ENCODE measurements at regions not wholly inside any gene's neighbourhood (a gene's known extent, or its start where the extent isn't known, plus 50 kb on each side); places are given as distances from the start of the nearest gene placed in this dataset.

GRCh38 chr4:96698831-96699230 is 858.9 kb downstream of the PDHA2 start:
- no peak for TF ChIP-seq CTCF (IDR thresholded peaks at IDR 0.05; ENCODE audit: low read depth, low read length, missing input control)
- no peak for TF ChIP-seq RAD21 (IDR thresholded peaks at IDR 0.05)
- TF ChIP-seq ZBTB33 (IDR thresholded peaks at IDR 0.05), result no peak
- TF ChIP-seq REST (IDR thresholded peaks at IDR 0.05), result no peak
- TF ChIP-seq GABPA (IDR thresholded peaks at IDR 0.05 in 1 of 2, conservative IDR thresholded peaks at IDR 0.05 in 1 of 2), result no peak
- no peak for TF ChIP-seq TAF1 (conservative IDR thresholded peaks at IDR 0.05)
- no peak for TF ChIP-seq ATF3 (IDR thresholded peaks at IDR 0.05)
- no peak for TF ChIP-seq SP1 (IDR thresholded peaks at IDR 0.05)
- no peak for TF ChIP-seq YY1 (IDR thresholded peaks at IDR 0.05)
- TF ChIP-seq MAX (IDR thresholded peaks at IDR 0.05), result no peak
- TF ChIP-seq HNF4A (conservative IDR thresholded peaks at IDR 0.05), result no peak

Measured in liver (tissue), 3 donors.